WERI-Rb-1 (cell line): ENCODE measurements at regions not wholly inside any gene's neighbourhood (a gene's known extent, or its start where the extent isn't known, plus 50 kb on each side); places are given as distances from the start of the nearest gene placed in this dataset.

Source experiments
- DNase-seq: peaks from one replicate; pipeline ENCODE4 v3.0.0-alpha.2; 2020
- H3K27ac ChIP-seq: fragments of 250-450 bp; sonication (Bioruptor Pico); 2 replicates; pipeline ENCODE4 v1.5.1; 2020; ENCODE audit warnings: mild to moderate bottlenecking, moderate library complexity
- H3K27me3 ChIP-seq: fragments of 250-450 bp; sonication (Bioruptor Pico); 2 replicates; pipeline ENCODE4 v1.5.1; 2021; ENCODE audit warnings: mild to moderate bottlenecking, low read depth, moderate library complexity; ENCODE audit not compliant: insufficient read depth, severe bottlenecking
- H3K36me3 ChIP-seq: fragments of 250-450 bp; sonication (Bioruptor Pico); 2 replicates; pipeline ENCODE4 v1.5.1; 2020; ENCODE audit warnings: mild to moderate bottlenecking, moderate library complexity
- H3K4me3 ChIP-seq: 2 replicates; pipeline ENCODE4 v1.5.1; 2011; ENCODE audit warnings: low read depth, mild to moderate bottlenecking, control low read depth, low read length
- H3K9me3 ChIP-seq: fragments of 250-450 bp; sonication (Bioruptor Pico); 2 replicates; pipeline ENCODE4 v1.5.1; 2021; ENCODE audit warnings: mild to moderate bottlenecking, moderate library complexity; ENCODE audit not compliant: severe bottlenecking
- TF ChIP-seq, protein P1 (sequence below): IDR thresholded peaks from 2 replicates; pipeline ENCODE4 v1.5.1; 2011; ENCODE audit warnings: low read depth, mild to moderate bottlenecking, control low read depth, inconsistent platforms, low read length

- Histone ChIP-seq H3K4me3 (no peak overlapping the region), H3K9me3 (no peaks in the 10 kb centered on the region), H3K27ac (no peak overlapping the region), H3K36me3 (no peaks in the 10 kb centered on the region), H3K27me3 (no peaks in the 10 kb centered on the region)
- no peak for DNase-seq
- TF ChIP-seq, protein P1, sequence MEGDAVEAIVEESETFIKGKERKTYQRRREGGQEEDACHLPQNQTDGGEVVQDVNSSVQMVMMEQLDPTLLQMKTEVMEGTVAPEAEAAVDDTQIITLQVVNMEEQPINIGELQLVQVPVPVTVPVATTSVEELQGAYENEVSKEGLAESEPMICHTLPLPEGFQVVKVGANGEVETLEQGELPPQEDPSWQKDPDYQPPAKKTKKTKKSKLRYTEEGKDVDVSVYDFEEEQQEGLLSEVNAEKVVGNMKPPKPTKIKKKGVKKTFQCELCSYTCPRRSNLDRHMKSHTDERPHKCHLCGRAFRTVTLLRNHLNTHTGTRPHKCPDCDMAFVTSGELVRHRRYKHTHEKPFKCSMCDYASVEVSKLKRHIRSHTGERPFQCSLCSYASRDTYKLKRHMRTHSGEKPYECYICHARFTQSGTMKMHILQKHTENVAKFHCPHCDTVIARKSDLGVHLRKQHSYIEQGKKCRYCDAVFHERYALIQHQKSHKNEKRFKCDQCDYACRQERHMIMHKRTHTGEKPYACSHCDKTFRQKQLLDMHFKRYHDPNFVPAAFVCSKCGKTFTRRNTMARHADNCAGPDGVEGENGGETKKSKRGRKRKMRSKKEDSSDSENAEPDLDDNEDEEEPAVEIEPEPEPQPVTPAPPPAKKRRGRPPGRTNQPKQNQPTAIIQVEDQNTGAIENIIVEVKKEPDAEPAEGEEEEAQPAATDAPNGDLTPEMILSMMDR, result no peak
These were observed 131.8 kb upstream of the MAD2L1 start for GRCh38 chr4:120198411-120198810.

GRCh38 chr4:120177603-120178002, 111.0 kb upstream of the MAD2L1 start:
- DNase-seq, result no peak
- TF ChIP-seq, protein P1, result no peak
- Histone ChIP-seq H3K27ac (no peak overlapping the region), H3K9me3 (no peaks in the 10 kb centered on the region), H3K27me3 (no peaks in the 10 kb centered on the region), H3K4me3 (no peak overlapping the region), H3K36me3 (no peaks in the 10 kb centered on the region)

DNA sequence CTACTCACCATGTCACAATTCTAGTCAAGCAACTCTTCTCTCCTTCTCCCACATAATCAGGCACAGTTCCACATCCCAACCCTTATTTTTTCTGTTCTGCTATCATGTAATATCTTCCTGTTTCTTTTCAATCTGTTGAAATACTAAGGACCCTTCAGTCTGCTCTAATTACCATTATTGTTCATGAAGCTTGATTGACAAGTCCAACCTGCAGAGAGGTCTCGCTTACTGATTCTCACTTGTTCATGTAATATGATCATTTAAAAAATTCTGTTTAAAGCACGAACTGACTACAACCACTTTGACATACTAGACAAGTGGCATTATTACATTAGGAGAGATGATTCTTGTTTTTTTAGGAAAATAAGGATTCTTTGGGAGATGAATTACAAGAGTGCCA, 108.6 kb upstream of the MAD2L1 start:
- H3K9me3 ChIP-seq, result no peaks in the 10 kb centered on the region
- H3K27me3 ChIP-seq, result no peaks in the 10 kb centered on the region
- TF ChIP-seq, protein P1, result no peak
- H3K36me3 ChIP-seq, result no peaks in the 10 kb centered on the region
- H3K27ac ChIP-seq, result no peak overlapping the region
- DNase-seq, result no peak
- no peak overlapping the region for H3K4me3 ChIP-seq

DNA sequence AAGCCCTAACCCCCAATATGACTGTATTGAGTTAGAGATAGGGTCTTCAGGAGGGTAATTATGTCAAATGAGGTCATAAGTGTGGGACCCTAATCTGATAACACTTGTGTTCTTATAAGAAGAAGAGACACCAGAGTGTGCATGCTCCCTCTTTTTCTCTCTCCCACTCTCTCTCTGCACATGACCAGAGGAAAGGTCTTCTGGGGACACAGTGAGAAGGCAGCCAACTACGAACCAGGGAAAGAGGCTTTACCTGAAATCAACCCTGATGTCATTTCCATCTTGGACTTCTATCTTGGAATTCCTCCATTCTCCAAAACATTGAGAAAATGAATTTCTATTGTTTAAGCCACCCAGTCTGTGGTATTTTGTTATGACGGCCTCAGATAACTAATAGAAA, 97.2 kb upstream of the MAD2L1 start:
- Histone ChIP-seq H3K27me3 (no peaks in the 10 kb centered on the region), H3K36me3 (no peaks in the 10 kb centered on the region), H3K4me3 (no peak overlapping the region), H3K9me3 (no peaks in the 10 kb centered on the region), H3K27ac (no peak overlapping the region)
- no peak for DNase-seq
- TF ChIP-seq, protein P1, result no peak

GRCh38 chr4:120158841-120159463, 92.3 kb upstream of the MAD2L1 start:
- no peak overlapping the region for H3K4me3 ChIP-seq
- no peak for DNase-seq
- no peaks in the 10 kb centered on the region for H3K9me3 ChIP-seq
- no peaks in the 10 kb centered on the region for H3K36me3 ChIP-seq
- TF ChIP-seq, protein P1, result no peak
- H3K27ac ChIP-seq, result no peak overlapping the region
- H3K27me3 ChIP-seq, result no peaks in the 10 kb centered on the region

DNA sequence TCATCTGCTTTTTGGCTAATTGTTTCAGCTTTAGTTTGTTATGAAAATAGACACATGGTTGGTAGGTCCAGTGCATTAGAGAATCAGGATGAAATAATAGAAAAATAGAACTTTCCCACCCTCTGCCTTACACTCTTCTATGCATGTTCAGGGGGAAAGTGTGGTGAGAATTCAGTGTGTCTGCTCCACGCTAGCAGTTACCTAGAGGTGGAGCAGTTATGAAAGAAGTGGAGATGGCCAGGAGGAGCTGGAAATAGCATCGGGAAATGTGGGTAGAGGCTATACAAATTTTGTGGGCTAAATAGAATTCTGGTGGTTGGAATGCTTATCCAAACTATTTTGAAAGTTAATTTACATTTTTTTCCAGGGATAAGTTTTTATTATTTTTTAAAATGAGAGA, 91.4 kb upstream of the MAD2L1 start:
- no peaks in the 10 kb centered on the region for H3K9me3 ChIP-seq

More for the DNA sequence above, 91.4 kb upstream of the MAD2L1 start:
- no peak overlapping the region for H3K4me3 ChIP-seq
- H3K36me3 ChIP-seq, result no peaks in the 10 kb centered on the region
- no peaks in the 10 kb centered on the region for H3K27me3 ChIP-seq
- TF ChIP-seq, protein P1, result peak; percentile 32; the same call in 1 of the 2 replicates
- no peak for DNase-seq
- H3K27ac ChIP-seq, result no peak overlapping the region
